ENCODE measurements at regions not wholly inside any gene's neighbourhood (a gene's known extent, or its start where the extent isn't known, plus 50 kb on each side); places are given as distances from the start of the nearest gene placed in this dataset.

- no peak for TF ChIP-seq CTCF (conservative IDR thresholded peaks at IDR 0.05; ENCODE audit: low read depth, low read length)
- TF ChIP-seq EZH2 (IDR thresholded peaks at IDR 0.05; ENCODE audit: low read length, unreplicated experiment) = no peak
Measured at GRCh38 chr9:11182001-11182400, 569.2 kb upstream of the PTPRD start.
